WTC11 (cell line): ENCODE measurements at regions not wholly inside any gene's neighbourhood (a gene's known extent, or its start where the extent isn't known, plus 50 kb on each side); places are given as distances from the start of the nearest gene placed in this dataset.

Experiments
- ATF6 ChIP-seq: sonication (generic); formaldehyde crosslinking; IDR thresholded peaks from 2 replicates; pipeline ENCODE4 v1.8.1; 2023; ENCODE audit warnings: mild to moderate bottlenecking, missing genetic modification reagents
- CBFB ChIP-seq: sonication (generic); formaldehyde crosslinking; IDR thresholded peaks from 2 replicates; pipeline ENCODE4 v1.8.1; 2022; ENCODE audit warnings: mild to moderate bottlenecking, low read depth, missing genetic modification reagents
- CREB1 ChIP-seq: sonication (generic); formaldehyde crosslinking; IDR thresholded peaks from 2 replicates; pipeline ENCODE4 v1.8.0; 2023; ENCODE audit warnings: mild to moderate bottlenecking, missing genetic modification reagents
- CTCF ChIP-seq: fragments of 200-600 bp; IDR thresholded peaks from 2 replicates; pipeline ENCODE4 v1.8.0; 2022; ENCODE audit warnings: antibody characterized with exemption
- FOXP4 ChIP-seq: sonication (generic); formaldehyde crosslinking; IDR thresholded peaks from 2 replicates; pipeline ENCODE4 v1.8.0; 2022; ENCODE audit warnings: mild to moderate bottlenecking, missing genetic modification reagents
- IRF1 ChIP-seq: sonication (generic); formaldehyde crosslinking; IDR thresholded peaks from 2 replicates; pipeline ENCODE4 v1.8.0; 2023; ENCODE audit warnings: missing genetic modification reagents
- MAX ChIP-seq: sonication (generic); formaldehyde crosslinking; IDR thresholded peaks from 2 replicates; pipeline ENCODE4 v1.8.0; 2022; ENCODE audit warnings: mild to moderate bottlenecking, missing genetic modification reagents
- NR2C2 ChIP-seq: sonication (generic); formaldehyde crosslinking; IDR thresholded peaks from 2 replicates; pipeline ENCODE4 v1.8.0; 2022; ENCODE audit warnings: mild to moderate bottlenecking, missing genetic modification reagents
- USF1 ChIP-seq: sonication (generic); formaldehyde crosslinking; IDR thresholded peaks from 2 replicates; pipeline ENCODE4 v1.8.0; 2022; ENCODE audit warnings: mild to moderate bottlenecking, missing genetic modification reagents
- USF2 ChIP-seq: sonication (generic); formaldehyde crosslinking; IDR thresholded peaks from 2 replicates; pipeline ENCODE4 v1.8.1; 2023; ENCODE audit warnings: mild to moderate bottlenecking, missing genetic modification reagents, moderate library complexity
- ZBTB43 ChIP-seq: sonication (generic); formaldehyde crosslinking; IDR thresholded peaks from 2 replicates; pipeline ENCODE4 v1.8.1; 2023; ENCODE audit warnings: mild to moderate bottlenecking, missing genetic modification reagents
- ZNF138 ChIP-seq: sonication (generic); formaldehyde crosslinking; conservative IDR thresholded peaks from 2 replicates; pipeline ENCODE4 v1.8.1; 2022; ENCODE audit warnings: mild to moderate bottlenecking, moderate library complexity, missing genetic modification reagents
- ZNF219 ChIP-seq: sonication (generic); formaldehyde crosslinking; IDR thresholded peaks from 2 replicates; pipeline ENCODE4 v1.8.0; 2023; ENCODE audit warnings: missing genetic modification reagents, mild to moderate bottlenecking, borderline replicate concordance

- TF ChIP-seq FOXP4 (no peak), ZBTB43 (CRISPR knock-in tag) (no peak), CTCF (no peak), MAX (CRISPR knock-in tag) (no peak), USF2 (CRISPR knock-in tag) (no peak), ATF6 (CRISPR knock-in tag) (no peak), ZNF138 (CRISPR knock-in tag) (no peak), NR2C2 (CRISPR knock-in tag) (no peak), USF1 (CRISPR knock-in tag) (no peak), IRF1 (CRISPR knock-in tag) (no peak), CREB1 (CRISPR knock-in tag) (no peak), ZNF219 (CRISPR knock-in tag) (no peak), CBFB (CRISPR knock-in tag) (no peak)
These were observed 88.2 kb downstream of the GLUD2 start for GRCh38 chrX:121135488-121136207.
